ENCODE measurements at regions not wholly inside any gene's neighbourhood (a gene's known extent, or its start where the extent isn't known, plus 50 kb on each side); places are given as distances from the start of the nearest gene placed in this dataset.

- H3K27ac ChIP-seq (ENCODE audit: low read depth, low read length), result peak overlapping the region; percentile 56
- H3K36me3 ChIP-seq (ENCODE audit: insufficient read depth, low read length), result no peaks in the 10 kb centered on the region
- peak overlapping the region; percentile 86 for H3K4me3 ChIP-seq (ENCODE audit: low read depth, low read length)
- peaks cover 13% of the 10 kb centered on the region for H3K4me1 ChIP-seq (ENCODE audit: control insufficient read depth, insufficient read depth, low read length, unreplicated experiment)
- no peaks in the 10 kb centered on the region for H3K27me3 ChIP-seq (ENCODE audit: insufficient read depth, low read length)
- no peaks in the 10 kb centered on the region for H3K79me2 ChIP-seq (ENCODE audit: control insufficient read depth, insufficient read depth, low read length, unreplicated experiment)
- peak overlapping the region; percentile 87 for H2AFZ ChIP-seq (ENCODE audit: low read length, unreplicated experiment)
Measured at GRCh38 chr11:70568035-70568813, 169.9 kb downstream of the CTTN start.

GRCh38 chr11:70568814-70569617 lies 170.7 kb downstream of the CTTN start:
- Histone ChIP-seq H3K4me1 (ENCODE audit: control insufficient read depth, insufficient read depth, low read length, unreplicated experiment) (peaks cover 13% of the 10 kb centered on the region), H3K79me2 (ENCODE audit: control insufficient read depth, insufficient read depth, low read length, unreplicated experiment) (no peaks in the 10 kb centered on the region), H3K27ac (ENCODE audit: low read depth, low read length) (no peak overlapping the region), H3K27me3 (ENCODE audit: insufficient read depth, low read length) (no peaks in the 10 kb centered on the region), H3K36me3 (ENCODE audit: insufficient read depth, low read length) (no peaks in the 10 kb centered on the region), H2AFZ (ENCODE audit: low read length, unreplicated experiment) (no peak overlapping the region), H3K4me3 (ENCODE audit: low read depth, low read length) (peak overlapping the region; percentile 86)

- no peak overlapping the region for H3K4me3 ChIP-seq (ENCODE audit: low read depth, low read length)
- no peaks in the 10 kb centered on the region for H3K79me2 ChIP-seq (ENCODE audit: control insufficient read depth, insufficient read depth, low read length, unreplicated experiment)
- H3K27ac ChIP-seq (ENCODE audit: low read depth, low read length), result no peak overlapping the region
- no peaks in the 10 kb centered on the region for H3K36me3 ChIP-seq (ENCODE audit: insufficient read depth, low read length)
- no peak overlapping the region for H2AFZ ChIP-seq (ENCODE audit: low read length, unreplicated experiment)
- peaks cover 13% of the 10 kb centered on the region for H3K4me1 ChIP-seq (ENCODE audit: control insufficient read depth, insufficient read depth, low read length, unreplicated experiment)
- H3K27me3 ChIP-seq (ENCODE audit: insufficient read depth, low read length), result no peaks in the 10 kb centered on the region
Measured at GRCh38 chr11:70569618-70569890, 171.2 kb downstream of the CTTN start.

GRCh38 chr11:70569996-70570692 lies 171.8 kb downstream of the CTTN start:
- H3K4me1 ChIP-seq (ENCODE audit: control insufficient read depth, insufficient read depth, low read length, unreplicated experiment), result peaks cover 13% of the 10 kb centered on the region
- H3K27ac ChIP-seq (ENCODE audit: low read depth, low read length), result no peak overlapping the region
- no peaks in the 10 kb centered on the region for H3K27me3 ChIP-seq (ENCODE audit: insufficient read depth, low read length)
- no peaks in the 10 kb centered on the region for H3K79me2 ChIP-seq (ENCODE audit: control insufficient read depth, insufficient read depth, low read length, unreplicated experiment)
- no peak overlapping the region for H2AFZ ChIP-seq (ENCODE audit: low read length, unreplicated experiment)
- H3K36me3 ChIP-seq (ENCODE audit: insufficient read depth, low read length), result no peaks in the 10 kb centered on the region
- H3K4me3 ChIP-seq (ENCODE audit: low read depth, low read length), result no peak overlapping the region

GRCh38 chr11:70570693-70571395 lies 172.5 kb downstream of the CTTN start:
- H3K27me3 ChIP-seq (ENCODE audit: insufficient read depth, low read length), result no peaks in the 10 kb centered on the region
- H2AFZ ChIP-seq (ENCODE audit: low read length, unreplicated experiment), result no peak overlapping the region
- peaks cover 13% of the 10 kb centered on the region for H3K4me1 ChIP-seq (ENCODE audit: control insufficient read depth, insufficient read depth, low read length, unreplicated experiment)
- no peak overlapping the region for H3K4me3 ChIP-seq (ENCODE audit: low read depth, low read length)
- no peak overlapping the region for H3K27ac ChIP-seq (ENCODE audit: low read depth, low read length)
- no peaks in the 10 kb centered on the region for H3K79me2 ChIP-seq (ENCODE audit: control insufficient read depth, insufficient read depth, low read length, unreplicated experiment)
- H3K36me3 ChIP-seq (ENCODE audit: insufficient read depth, low read length), result no peaks in the 10 kb centered on the region

GRCh38 chr11:70572974-70573260 lies 174.6 kb downstream of the CTTN start:
- Histone ChIP-seq H2AFZ (ENCODE audit: low read length, unreplicated experiment) (no peak overlapping the region), H3K27ac (ENCODE audit: low read depth, low read length) (no peak overlapping the region), H3K79me2 (ENCODE audit: control insufficient read depth, insufficient read depth, low read length, unreplicated experiment) (no peaks in the 10 kb centered on the region), H3K4me1 (ENCODE audit: control insufficient read depth, insufficient read depth, low read length, unreplicated experiment) (peaks cover 8% of the 10 kb centered on the region), H3K4me3 (ENCODE audit: low read depth, low read length) (no peak overlapping the region), H3K27me3 (ENCODE audit: insufficient read depth, low read length) (no peaks in the 10 kb centered on the region), H3K36me3 (ENCODE audit: insufficient read depth, low read length) (no peaks in the 10 kb centered on the region)

- Histone ChIP-seq H3K4me1 (ENCODE audit: control insufficient read depth, insufficient read depth, low read length, unreplicated experiment) (peaks cover 3% of the 10 kb centered on the region), H3K27me3 (ENCODE audit: insufficient read depth, low read length) (no peaks in the 10 kb centered on the region), H3K27ac (ENCODE audit: low read depth, low read length) (no peak overlapping the region), H3K4me3 (ENCODE audit: low read depth, low read length) (no peak overlapping the region), H3K79me2 (ENCODE audit: control insufficient read depth, insufficient read depth, low read length, unreplicated experiment) (no peaks in the 10 kb centered on the region), H3K36me3 (ENCODE audit: insufficient read depth, low read length) (no peaks in the 10 kb centered on the region), H2AFZ (ENCODE audit: low read length, unreplicated experiment) (no peak overlapping the region)
Measured at GRCh38 chr11:70573701-70574151, 175.4 kb downstream of the CTTN start.

- H2AFZ ChIP-seq (ENCODE audit: low read length, unreplicated experiment), result no peak overlapping the region
- H3K27me3 ChIP-seq (ENCODE audit: insufficient read depth, low read length), result no peaks in the 10 kb centered on the region
- H3K36me3 ChIP-seq (ENCODE audit: insufficient read depth, low read length), result no peaks in the 10 kb centered on the region
- no peaks in the 10 kb centered on the region for H3K4me1 ChIP-seq (ENCODE audit: control insufficient read depth, insufficient read depth, low read length, unreplicated experiment)
- no peak overlapping the region for H3K4me3 ChIP-seq (ENCODE audit: low read depth, low read length)
- H3K79me2 ChIP-seq (ENCODE audit: control insufficient read depth, insufficient read depth, low read length, unreplicated experiment), result no peaks in the 10 kb centered on the region
- H3K27ac ChIP-seq (ENCODE audit: low read depth, low read length), result no peak overlapping the region
Measured at GRCh38 chr11:70574725-70575347, 176.5 kb downstream of the CTTN start.

GRCh38 chr11:70575396-70576060 lies 177.2 kb downstream of the CTTN start:
- Histone ChIP-seq H3K79me2 (ENCODE audit: control insufficient read depth, insufficient read depth, low read length, unreplicated experiment) (no peaks in the 10 kb centered on the region), H2AFZ (ENCODE audit: low read length, unreplicated experiment) (no peak overlapping the region), H3K27ac (ENCODE audit: low read depth, low read length) (no peak overlapping the region), H3K4me1 (ENCODE audit: control insufficient read depth, insufficient read depth, low read length, unreplicated experiment) (no peaks in the 10 kb centered on the region), H3K36me3 (ENCODE audit: insufficient read depth, low read length) (no peaks in the 10 kb centered on the region), H3K27me3 (ENCODE audit: insufficient read depth, low read length) (no peaks in the 10 kb centered on the region), H3K4me3 (ENCODE audit: low read depth, low read length) (no peak overlapping the region)

GRCh38 chr11:70577258-70577603 lies 178.9 kb downstream of the CTTN start:
- no peak overlapping the region for H3K27ac ChIP-seq (ENCODE audit: low read depth, low read length)
- no peaks in the 10 kb centered on the region for H3K4me1 ChIP-seq (ENCODE audit: control insufficient read depth, insufficient read depth, low read length, unreplicated experiment)
- H3K4me3 ChIP-seq (ENCODE audit: low read depth, low read length), result no peak overlapping the region
- H2AFZ ChIP-seq (ENCODE audit: low read length, unreplicated experiment), result no peak overlapping the region
- H3K79me2 ChIP-seq (ENCODE audit: control insufficient read depth, insufficient read depth, low read length, unreplicated experiment), result no peaks in the 10 kb centered on the region
- H3K27me3 ChIP-seq (ENCODE audit: insufficient read depth, low read length), result no peaks in the 10 kb centered on the region
- no peaks in the 10 kb centered on the region for H3K36me3 ChIP-seq (ENCODE audit: insufficient read depth, low read length)
